ENCODE measurements at regions not wholly inside any gene's neighbourhood (a gene's known extent, or its start where the extent isn't known, plus 50 kb on each side); places are given as distances from the start of the nearest gene placed in this dataset.

DNA sequence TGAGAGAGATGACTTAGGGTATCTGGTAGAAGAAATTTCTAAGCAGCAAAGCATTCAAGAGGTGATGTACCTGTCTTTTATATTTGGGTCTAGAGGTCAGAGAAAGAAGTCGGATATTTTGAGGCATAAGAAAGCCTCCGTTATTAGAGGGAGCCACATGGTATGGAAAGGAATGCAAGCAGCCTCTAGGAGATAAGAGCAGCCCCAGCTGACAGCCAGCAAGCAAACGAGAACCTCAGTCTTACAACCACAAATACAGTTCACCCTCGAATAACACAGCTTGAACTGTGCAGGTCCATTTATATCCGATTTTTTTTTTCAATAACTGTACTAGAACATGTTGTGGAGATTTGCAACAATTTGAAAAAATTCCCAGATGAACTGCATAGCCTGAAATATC, 190.7 kb upstream of the VGLL2 start:
- intact Hi-C loops (cut with DNase I): no loop called here
- no peak for DNase-seq
- ATAC-seq (ENCODE audit: poor library complexity): peak; percentile 56

- intact Hi-C loops (cut with DNase I): no loop called here
- ATAC-seq (ENCODE audit: poor library complexity) (no peak), DNase-seq (no peak)
Measured at GRCh38 chr6:117075218-117075617, 190.1 kb upstream of the VGLL2 start.

- ATAC-seq (ENCODE audit: poor library complexity) (no peak), DNase-seq (no peak)
- intact Hi-C loops (cut with DNase I): no loop called here
Measured at GRCh38 chr6:117076076-117076475, 189.3 kb upstream of the VGLL2 start.

GRCh38 chr6:117077300-117077699, 188.1 kb upstream of the VGLL2 start:
- DNase-seq (no peak), ATAC-seq (ENCODE audit: poor library complexity) (no peak)
- intact Hi-C loops (cut with DNase I): no loop called here

DNA sequence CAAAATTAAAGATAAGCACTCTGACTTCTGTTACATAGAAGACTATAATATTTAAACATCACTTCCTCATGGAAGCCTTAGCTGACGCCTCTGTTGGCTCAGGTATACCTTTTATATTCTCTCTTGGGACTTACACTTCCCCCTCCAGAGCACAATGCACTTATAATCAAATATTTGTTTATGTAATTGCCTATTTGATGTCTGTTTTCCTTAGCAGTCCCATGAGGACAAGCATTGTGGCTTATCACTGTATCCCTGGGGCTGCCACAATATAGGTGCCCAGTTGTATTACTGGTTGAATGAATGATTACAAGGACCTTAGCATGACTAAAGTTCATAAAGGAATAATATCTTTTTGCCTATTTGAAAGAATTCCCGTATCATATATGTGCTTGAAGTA, 186.7 kb upstream of the VGLL2 start:
- intact Hi-C loops (cut with DNase I): no loop called here
- no peak for ATAC-seq (ENCODE audit: poor library complexity)
- DNase-seq: no peak

DNA sequence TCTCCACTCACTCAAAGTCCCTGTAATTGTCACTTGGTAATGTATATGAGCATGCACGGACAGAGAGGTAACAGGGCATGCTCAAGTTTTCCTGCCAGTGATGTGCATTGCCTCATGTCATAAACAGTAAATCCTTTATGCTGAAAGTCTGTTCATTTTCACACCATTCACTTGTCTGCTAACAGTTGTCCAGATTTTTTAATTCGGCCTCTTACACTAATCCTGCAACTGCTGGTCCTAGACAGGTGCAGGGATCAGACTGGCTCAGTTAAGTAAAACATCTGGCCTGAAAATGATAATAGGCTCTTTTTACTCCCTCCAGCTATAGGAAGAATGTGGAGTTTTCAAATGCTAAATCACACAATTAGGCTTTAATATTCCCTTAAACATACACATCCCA, 185.4 kb upstream of the VGLL2 start:
- intact Hi-C loops (cut with DNase I): no loop called here
- ATAC-seq (ENCODE audit: poor library complexity) (no peak), DNase-seq (no peak)

- no peak for ATAC-seq (ENCODE audit: poor library complexity)
- intact Hi-C loops (cut with DNase I): no loop called here
- DNase-seq: no peak
Measured at GRCh38 chr6:117089604-117090003, 175.8 kb upstream of the VGLL2 start.

GRCh38 chr6:117110146-117110545, 155.2 kb upstream of the VGLL2 start:
- intact Hi-C loops (cut with DNase I): no loop called here
- no peak for DNase-seq
- no peak for ATAC-seq (ENCODE audit: poor library complexity)

DNA sequence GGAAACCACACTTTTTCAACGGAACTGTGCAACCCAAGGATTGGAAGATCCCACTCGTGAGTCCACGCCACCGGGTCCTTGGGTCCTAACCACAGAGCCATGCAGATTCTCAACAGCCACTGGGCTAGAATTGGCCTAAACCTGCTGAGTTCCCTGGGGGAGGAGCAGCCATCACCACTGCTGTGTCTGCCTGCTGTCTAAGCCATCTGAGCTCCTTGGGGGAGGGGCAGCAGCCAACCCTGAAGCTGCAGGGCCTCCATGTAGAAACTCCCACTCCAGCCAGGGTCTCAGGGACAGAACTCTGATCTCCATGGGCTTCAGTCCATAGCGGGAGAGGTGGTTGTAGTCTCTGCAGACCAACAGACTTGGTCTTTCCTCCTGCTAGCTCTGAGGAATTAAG, 154.6 kb upstream of the VGLL2 start:
- ATAC-seq (ENCODE audit: poor library complexity): no peak
- intact Hi-C loops (cut with DNase I): no loop called here
- DNase-seq: peak; percentile 13

DNA sequence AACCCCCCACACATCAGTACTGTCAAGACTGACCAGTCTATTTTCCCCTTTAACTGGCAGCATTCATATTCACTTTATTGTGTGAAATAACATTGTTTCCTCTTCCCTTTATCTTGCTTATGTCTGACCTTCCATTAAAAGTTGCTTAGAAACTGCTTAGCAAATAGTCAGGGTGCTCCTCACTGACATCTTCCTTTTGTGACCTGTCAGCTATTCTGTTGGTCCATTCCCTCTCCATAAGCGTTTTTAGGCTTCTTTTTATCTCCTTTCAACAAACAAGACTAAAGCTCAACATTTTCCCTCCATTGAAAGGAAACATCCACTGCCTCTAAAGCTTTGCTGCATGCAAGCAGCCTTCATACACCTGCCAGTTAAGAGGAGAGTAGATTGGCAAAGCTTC, 147.7 kb upstream of the VGLL2 start:
- DNase-seq (no peak), ATAC-seq (ENCODE audit: poor library complexity) (no peak)
- intact Hi-C loops (cut with DNase I): no loop called here

- DNase-seq (no peak), ATAC-seq (ENCODE audit: poor library complexity) (no peak)
- intact Hi-C loops (cut with DNase I): no loop called here
Measured at GRCh38 chr6:117118490-117118889, 146.9 kb upstream of the VGLL2 start.

DNA sequence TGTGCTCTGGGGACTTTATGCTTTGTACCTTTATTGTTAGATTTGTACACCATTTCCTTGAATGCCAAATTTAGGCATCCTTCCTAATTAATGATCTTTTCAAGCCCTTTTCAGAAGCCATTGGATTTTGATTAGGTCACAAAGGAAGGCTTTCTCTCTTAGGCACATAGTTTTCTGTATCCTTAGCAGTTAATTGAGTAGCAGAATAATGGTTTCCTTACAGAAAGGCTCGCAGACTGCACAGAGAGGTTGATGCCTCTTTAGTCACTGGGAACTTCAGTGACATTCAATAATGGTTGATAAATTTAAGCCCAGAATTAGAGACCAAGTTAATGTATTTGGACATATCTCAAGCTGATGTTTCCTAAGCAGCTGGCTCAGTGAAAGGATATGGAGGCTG, 139.1 kb upstream of the VGLL2 start:
- intact Hi-C loops (cut with DNase I): no loop called here
- DNase-seq: no peak
- ATAC-seq (ENCODE audit: poor library complexity): no peak

DNA sequence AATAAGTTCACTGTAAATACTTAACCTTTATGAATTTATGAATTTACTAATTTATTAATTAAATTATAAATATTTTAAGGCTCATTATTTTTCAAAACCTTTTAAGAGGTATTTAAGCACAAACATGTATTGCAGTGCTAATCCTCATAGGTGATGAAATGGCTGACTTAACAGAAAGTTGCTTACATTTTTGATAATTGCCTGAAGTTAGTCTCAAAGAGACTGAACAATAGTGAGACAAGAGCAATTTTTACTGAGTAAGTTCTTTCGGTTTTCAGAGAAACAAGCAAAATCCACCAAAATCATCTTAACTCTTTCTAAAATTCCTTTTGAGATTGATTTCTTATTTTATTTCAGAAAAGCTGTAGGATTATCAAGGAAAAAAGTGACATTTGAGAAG, 137.3 kb upstream of the VGLL2 start:
- DNase-seq (no peak), ATAC-seq (ENCODE audit: poor library complexity) (no peak)
- intact Hi-C loops (cut with DNase I): no loop called here

DNA sequence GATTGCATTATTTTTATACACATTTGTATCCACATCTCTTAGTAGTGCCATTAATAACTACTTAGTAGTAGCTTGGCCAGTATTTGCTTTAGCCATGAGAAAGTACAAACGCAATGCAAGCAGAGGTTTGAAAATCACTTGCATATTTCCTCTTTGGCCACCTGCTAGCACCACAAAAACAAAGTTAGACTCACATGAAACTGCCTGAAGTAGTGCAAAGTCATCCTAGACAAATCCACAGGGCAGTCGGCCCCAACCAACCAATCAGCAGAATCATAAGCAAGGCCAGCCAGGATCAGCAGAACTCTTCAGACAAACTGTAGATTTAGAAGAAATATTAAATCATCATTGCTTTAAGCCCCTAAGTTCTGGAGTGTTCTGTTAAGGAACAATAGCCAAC, 135.2 kb upstream of the VGLL2 start:
- intact Hi-C loops (cut with DNase I): no loop called here
- no peak for DNase-seq
- no peak for ATAC-seq (ENCODE audit: poor library complexity)

DNA sequence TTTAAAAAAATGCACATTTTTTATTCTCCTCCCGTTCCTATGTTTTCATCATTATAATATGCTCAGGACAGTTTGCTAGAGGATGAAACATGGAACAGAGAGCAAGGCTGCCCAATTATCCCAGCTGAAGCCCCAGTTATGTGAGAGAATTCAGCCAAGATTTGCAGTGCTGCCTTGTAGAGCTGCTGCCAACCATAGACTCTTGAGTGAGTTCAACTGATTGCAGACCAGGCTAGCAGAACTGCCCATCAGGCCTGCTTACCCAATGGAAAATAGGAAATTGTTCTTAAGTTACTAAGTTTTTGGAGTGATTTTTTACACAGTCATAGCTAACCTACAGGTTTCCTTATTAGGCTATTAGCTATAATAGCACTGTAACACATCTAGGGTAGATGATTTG, 128.7 kb upstream of the VGLL2 start:
- DNase-seq (no peak), ATAC-seq (ENCODE audit: poor library complexity) (peak; percentile 66)
- intact Hi-C loops (cut with DNase I): no loop called here

DNA sequence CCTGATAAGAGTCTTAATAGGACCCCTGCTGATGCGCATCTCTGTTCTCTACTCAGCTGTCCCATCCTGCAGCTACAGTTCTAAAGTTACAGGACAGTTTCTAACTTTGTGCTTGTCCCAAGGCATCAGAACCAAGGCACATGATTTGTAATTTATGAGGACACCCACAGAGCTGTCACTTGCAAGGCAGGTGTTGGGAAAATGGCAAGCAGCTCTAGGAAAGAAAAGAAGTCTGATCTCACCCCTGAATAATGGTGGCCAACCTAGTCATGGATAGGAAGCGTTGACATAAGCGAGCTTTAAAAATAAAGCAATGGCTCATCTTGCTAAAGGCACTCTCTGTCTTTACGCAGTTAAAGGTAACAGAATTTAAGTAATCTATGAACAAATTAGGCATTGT, 127.6 kb upstream of the VGLL2 start:
- ATAC-seq (ENCODE audit: poor library complexity) (peak; percentile 44), DNase-seq (no peak)
- intact Hi-C loops (cut with DNase I): no loop called here

DNA sequence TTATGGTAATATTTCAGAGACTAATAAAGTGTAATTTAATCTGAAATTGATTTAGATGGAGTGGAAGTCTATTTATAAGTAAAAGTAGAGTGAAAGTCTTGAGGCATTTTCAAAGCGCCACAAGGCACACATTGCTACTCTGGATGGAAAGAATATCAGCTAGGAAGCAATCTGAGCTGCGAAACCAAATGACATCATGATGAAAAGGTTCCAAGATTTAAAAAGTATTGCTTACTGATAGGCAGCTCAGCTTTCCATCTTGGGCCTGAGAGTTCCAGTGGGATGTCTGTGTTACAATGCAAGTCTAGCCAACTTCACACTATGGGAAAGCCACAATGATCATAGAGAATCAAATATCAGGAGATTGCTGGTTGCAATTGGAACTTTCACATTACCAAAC, 126.9 kb upstream of the VGLL2 start:
- DNase-seq (no peak), ATAC-seq (ENCODE audit: poor library complexity) (no peak)
- intact Hi-C loops (cut with DNase I): no loop called here

- intact Hi-C loops (cut with DNase I): no loop called here
- ATAC-seq (ENCODE audit: poor library complexity): peak; percentile 76
- no peak for DNase-seq
Measured at GRCh38 chr6:117138920-117139319, 126.4 kb upstream of the VGLL2 start.

DNA sequence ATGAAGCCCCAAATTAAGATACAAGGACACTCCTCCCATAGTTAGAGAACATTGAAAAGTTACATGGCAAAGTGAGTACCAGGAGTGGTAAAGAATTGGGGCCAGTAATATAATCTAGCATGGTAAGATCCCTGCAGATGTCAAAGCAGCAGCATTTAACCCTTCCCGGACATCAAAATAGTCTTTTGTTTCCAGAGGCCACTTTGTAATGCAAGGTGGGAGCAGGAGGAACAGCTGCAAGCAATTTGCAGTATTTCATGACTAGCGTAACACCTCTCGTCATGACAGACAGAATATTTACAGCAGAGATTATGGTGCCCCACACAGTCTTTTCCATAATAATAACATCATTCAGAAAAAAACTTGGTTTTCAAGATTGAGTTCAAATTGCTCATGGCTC, 123.2 kb upstream of the VGLL2 start:
- no peak for ATAC-seq (ENCODE audit: poor library complexity)
- no peak for DNase-seq
- intact Hi-C loops (cut with DNase I): no loop called here

GRCh38 chr6:117142995-117143394, 122.4 kb upstream of the VGLL2 start:
- DNase-seq (no peak), ATAC-seq (ENCODE audit: poor library complexity) (peak; percentile 96)
- intact Hi-C loops (cut with DNase I): no loop called here

DNA sequence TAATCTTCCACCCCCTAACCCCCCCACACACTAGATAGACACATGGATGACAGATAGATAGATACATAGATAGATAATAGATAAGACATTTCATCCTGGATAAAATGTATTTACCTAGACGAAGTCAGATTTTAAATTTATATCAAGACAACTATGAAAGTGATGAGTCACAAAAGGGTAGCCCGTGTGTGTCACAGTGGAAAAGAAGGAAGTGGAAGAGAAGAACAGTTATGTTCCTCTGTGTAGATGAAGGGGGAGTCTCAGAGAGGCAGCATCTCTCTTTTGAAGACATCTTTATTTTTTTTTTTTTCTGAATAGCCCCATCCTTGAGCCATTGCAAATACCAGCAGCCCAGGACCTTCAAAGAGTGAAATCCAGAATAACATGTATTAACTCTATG, 121.7 kb upstream of the VGLL2 start:
- intact Hi-C loops (cut with DNase I): no loop called here
- DNase-seq (no peak), ATAC-seq (ENCODE audit: poor library complexity) (no peak)

GRCh38 chr6:117145940-117146339, 119.4 kb upstream of the VGLL2 start:
- ATAC-seq (ENCODE audit: poor library complexity) (no peak), DNase-seq (no peak)
- intact Hi-C loops (cut with DNase I): no loop called here

Measured in Right ventricle myocardium superior (tissue), 1 donor.